Mesendoderm (in vitro differentiated cells): ENCODE measurements at regions not wholly inside any gene's neighbourhood (a gene's known extent, or its start where the extent isn't known, plus 50 kb on each side); places are given as distances from the start of the nearest gene placed in this dataset.
A peak's percentile ranks its signal among the peaks of the same experiment; 100 is the strongest.

Experiments used
- DNase-seq: peaks from one replicate; pipeline ENCODE4 v3.0.0; 2013
- H2AK5ac ChIP-seq: 2 replicates; pipeline ENCODE4 v1.6.1; 2013; ENCODE audit warnings: low read length, inconsistent platforms
- H2BK120ac ChIP-seq: 2 replicates; pipeline ENCODE4 v1.6.1; 2013; ENCODE audit warnings: low read depth, mild to moderate bottlenecking, low read length, moderate library complexity, mixed read lengths
- H2BK15ac ChIP-seq: replicated peaks from 2 replicates; pipeline ENCODE4 v1.6.1; 2013; ENCODE audit warnings: low read depth, mild to moderate bottlenecking, moderate library complexity
- H2BK5ac ChIP-seq: 2 replicates; pipeline ENCODE4 v1.6.1; 2013; ENCODE audit warnings: low read length, inconsistent platforms
- H3K18ac ChIP-seq: 2 replicates; pipeline ENCODE4 v1.6.1; 2013; ENCODE audit warnings: mild to moderate bottlenecking, low read length, mixed read lengths
- H3K23ac ChIP-seq: one replicate; pipeline ENCODE4 v1.6.1; 2013; ENCODE audit warnings: low read length
- H3K27ac ChIP-seq: 2 replicates; pipeline ENCODE4 v1.5.1; 2013; ENCODE audit warnings: low read depth, mild to moderate bottlenecking, inconsistent platforms, low read length, moderate library complexity
- H3K27me3 ChIP-seq: 2 replicates; pipeline ENCODE4 v1.6.1; 2013; ENCODE audit warnings: low read length, control low read depth, mild to moderate bottlenecking, inconsistent platforms; ENCODE audit not compliant: insufficient read depth, poor library complexity
- H3K36me3 ChIP-seq: 2 replicates; pipeline ENCODE4 v1.6.1; 2013; ENCODE audit warnings: low read length, inconsistent platforms; ENCODE audit not compliant: control insufficient read depth, insufficient read depth
- H3K4ac ChIP-seq: one replicate; pipeline ENCODE4 v1.6.1; 2013; ENCODE audit warnings: low read depth, mild to moderate bottlenecking, low read length, moderate library complexity
- H3K4me1 ChIP-seq: 2 replicates; pipeline ENCODE4 v1.6.1; 2013; ENCODE audit warnings: low read depth, low read length, inconsistent platforms; ENCODE audit not compliant: control insufficient read depth
- H3K4me2 ChIP-seq: 2 replicates; pipeline ENCODE4 v1.6.1; 2013; ENCODE audit warnings: low read length
- H3K4me3 ChIP-seq: 2 replicates; pipeline ENCODE4 v1.5.1; 2013; ENCODE audit warnings: mild to moderate bottlenecking, low read length
- H3K56ac ChIP-seq: one replicate; pipeline ENCODE4 v1.6.1; 2013; ENCODE audit warnings: low read length
- H3K79me1 ChIP-seq: 2 replicates; pipeline ENCODE4 v1.6.1; 2013; ENCODE audit warnings: low read length, inconsistent platforms
- H3K79me2 ChIP-seq: 2 replicates; pipeline ENCODE4 v1.6.1; 2013; ENCODE audit warnings: mild to moderate bottlenecking, low read length; ENCODE audit not compliant: control insufficient read depth, insufficient read depth
- H3K9ac ChIP-seq: 2 replicates; pipeline ENCODE4 v1.6.1; 2013; ENCODE audit warnings: low read length, inconsistent platforms
- H4K5ac ChIP-seq: one replicate; pipeline ENCODE4 v1.6.1; 2013; ENCODE audit warnings: low read length
- H4K8ac ChIP-seq: one replicate; pipeline ENCODE4 v1.6.1; 2013; ENCODE audit warnings: low read depth, mild to moderate bottlenecking, control low read depth, low read length, moderate library complexity
- WGBS: extraction: QIAGEN DNeasy Blood & Tissue Kit; methylation state at CpG from one replicate; pipeline ENCODE4 v1.1.7; 2013; ENCODE audit warnings: low lambda C conversion rate, missing lambda C conversion rate; ENCODE audit not compliant: insufficient coverage; ENCODE audit errors: extremely low coverage; 5-methylcytosine and 5-hydroxymethylcytosine counted together

DNA sequence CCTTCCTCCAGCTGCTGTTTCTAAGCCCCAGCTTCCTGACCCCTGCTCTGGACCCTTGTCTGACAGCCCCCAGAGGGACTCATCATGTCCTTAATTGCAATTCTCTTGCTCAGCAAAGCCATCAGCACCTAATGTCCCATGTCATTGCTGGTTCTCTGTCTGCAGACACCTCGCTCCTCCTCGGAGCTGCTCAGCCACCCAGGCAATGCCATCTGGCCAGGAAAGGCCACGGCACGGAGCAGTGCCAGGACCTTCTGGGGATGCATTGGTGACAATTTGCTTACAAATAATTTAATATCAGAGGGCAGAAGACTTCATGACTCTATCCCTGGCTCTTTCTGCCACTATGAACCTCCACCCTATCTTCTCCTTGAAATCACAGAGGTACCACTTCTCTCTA, 107.0 kb upstream of the THY1 start:
- Histone ChIP-seq H3K27me3 (no peaks in the 10 kb centered on the region), H3K27ac (no peak overlapping the region), H3K4me3 (no peak overlapping the region), H4K8ac (no peak overlapping the region), H3K79me2 (no peaks in the 10 kb centered on the region), H3K4ac (no peak overlapping the region), H3K36me3 (no peaks in the 10 kb centered on the region), H3K56ac (no peak overlapping the region), H2BK15ac (no peak overlapping the region), H2AK5ac (no peak overlapping the region), H3K9ac (no peak overlapping the region), H2BK5ac (no peak overlapping the region), H3K79me1 (no peaks in the 10 kb centered on the region), H2BK120ac (no peak overlapping the region), H3K23ac (no peak overlapping the region), H3K18ac (no peak overlapping the region), H3K4me2 (no peak overlapping the region), H3K4me1 (no peaks in the 10 kb centered on the region), H4K5ac (no peak overlapping the region)
- no CpG with 5 or more reads among the region's 4 CpGs for WGBS
- DNase-seq, result no peak

DNA sequence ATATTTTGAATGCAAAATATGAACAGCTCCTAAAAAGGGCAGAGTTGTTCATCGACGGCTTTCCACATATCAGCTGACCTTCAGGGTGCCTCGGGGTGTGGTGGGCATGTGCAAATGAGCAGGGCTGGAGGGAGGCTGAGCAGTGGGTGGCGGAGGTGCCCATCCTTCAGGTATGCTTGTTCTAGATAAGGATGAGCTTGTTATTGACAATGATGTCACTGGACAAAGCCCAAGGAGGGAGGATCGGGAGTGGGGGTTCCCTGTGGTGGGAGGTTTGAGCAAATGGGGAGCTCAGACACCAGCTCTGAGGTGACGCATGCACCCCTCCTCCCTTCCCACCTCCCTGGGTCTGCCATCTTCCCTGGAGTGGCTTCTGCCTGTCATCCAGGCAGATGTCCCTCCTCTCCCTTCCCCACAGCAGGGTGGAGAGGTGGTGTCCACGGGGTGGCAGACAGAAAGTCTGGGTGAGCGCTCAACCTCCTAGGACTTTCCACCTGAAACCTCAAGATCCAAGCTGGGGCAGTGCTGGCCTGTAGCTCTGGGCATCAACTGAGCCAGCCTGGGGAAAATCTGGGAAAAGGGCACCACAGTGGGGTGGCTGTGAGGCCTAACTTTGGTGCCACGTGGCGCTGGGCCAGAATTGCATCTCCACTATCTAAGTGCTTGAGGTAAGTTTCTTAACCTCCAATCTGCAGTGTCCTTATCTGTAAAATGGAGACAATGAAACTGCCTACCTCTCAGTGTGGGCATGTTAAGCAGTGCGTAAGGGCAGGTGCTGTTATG, 106.3 kb upstream of the THY1 start:
- H3K9ac ChIP-seq, result no peak overlapping the region
- H2BK15ac ChIP-seq, result no peak overlapping the region
- no peaks in the 10 kb centered on the region for H3K4me1 ChIP-seq
- H2BK120ac ChIP-seq, result no peak overlapping the region
- H3K4ac ChIP-seq, result no peak overlapping the region
- no peak overlapping the region for H3K56ac ChIP-seq
- H4K5ac ChIP-seq, result no peak overlapping the region
- no peak overlapping the region for H3K18ac ChIP-seq
- H3K79me1 ChIP-seq, result no peaks in the 10 kb centered on the region
- no CpG with 5 or more reads among the region's 11 CpGs for WGBS
- no peak overlapping the region for H4K8ac ChIP-seq
- no peaks in the 10 kb centered on the region for H3K27me3 ChIP-seq
- H3K36me3 ChIP-seq, result no peaks in the 10 kb centered on the region
- H3K4me2 ChIP-seq, result no peak overlapping the region
- DNase-seq, result no peak
- H3K79me2 ChIP-seq, result no peaks in the 10 kb centered on the region
- no peak overlapping the region for H3K4me3 ChIP-seq
- no peak overlapping the region for H3K27ac ChIP-seq
- H3K23ac ChIP-seq, result no peak overlapping the region
- no peak overlapping the region for H2BK5ac ChIP-seq
- peak overlapping the region; percentile 30 for H2AK5ac ChIP-seq

DNA sequence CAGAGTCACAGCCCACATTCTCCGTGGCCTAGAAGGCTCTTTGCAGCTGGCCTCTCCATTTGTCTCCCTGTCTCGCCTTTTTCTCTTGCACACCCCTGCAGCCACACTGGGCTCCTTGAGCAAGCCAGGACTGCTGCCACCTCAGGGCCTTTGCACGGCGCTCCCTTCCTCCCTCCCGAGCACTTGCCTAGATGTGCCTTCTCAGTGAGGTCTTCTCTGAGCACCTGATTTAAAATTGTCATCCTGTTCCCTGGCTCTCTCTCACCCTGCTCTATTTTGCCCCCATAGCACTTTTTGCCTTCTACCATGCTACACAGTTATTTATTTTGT, 102.9 kb upstream of the THY1 start:
- Histone ChIP-seq H3K79me2 (no peaks in the 10 kb centered on the region), H4K8ac (no peak overlapping the region), H2BK15ac (no peak overlapping the region), H3K27ac (no peak overlapping the region), H2BK5ac (no peak overlapping the region), H3K4me3 (no peak overlapping the region), H3K4me2 (no peak overlapping the region), H3K36me3 (no peaks in the 10 kb centered on the region), H2AK5ac (no peak overlapping the region), H3K27me3 (no peaks in the 10 kb centered on the region), H3K23ac (no peak overlapping the region), H3K18ac (no peak overlapping the region), H3K4ac (no peak overlapping the region), H3K56ac (no peak overlapping the region), H2BK120ac (no peak overlapping the region), H4K5ac (no peak overlapping the region), H3K9ac (no peak overlapping the region), H3K4me1 (no peaks in the 10 kb centered on the region), H3K79me1 (no peaks in the 10 kb centered on the region)
- WGBS, result no CpG with 5 or more reads among the region's 5 CpGs
- no peak for DNase-seq

DNA sequence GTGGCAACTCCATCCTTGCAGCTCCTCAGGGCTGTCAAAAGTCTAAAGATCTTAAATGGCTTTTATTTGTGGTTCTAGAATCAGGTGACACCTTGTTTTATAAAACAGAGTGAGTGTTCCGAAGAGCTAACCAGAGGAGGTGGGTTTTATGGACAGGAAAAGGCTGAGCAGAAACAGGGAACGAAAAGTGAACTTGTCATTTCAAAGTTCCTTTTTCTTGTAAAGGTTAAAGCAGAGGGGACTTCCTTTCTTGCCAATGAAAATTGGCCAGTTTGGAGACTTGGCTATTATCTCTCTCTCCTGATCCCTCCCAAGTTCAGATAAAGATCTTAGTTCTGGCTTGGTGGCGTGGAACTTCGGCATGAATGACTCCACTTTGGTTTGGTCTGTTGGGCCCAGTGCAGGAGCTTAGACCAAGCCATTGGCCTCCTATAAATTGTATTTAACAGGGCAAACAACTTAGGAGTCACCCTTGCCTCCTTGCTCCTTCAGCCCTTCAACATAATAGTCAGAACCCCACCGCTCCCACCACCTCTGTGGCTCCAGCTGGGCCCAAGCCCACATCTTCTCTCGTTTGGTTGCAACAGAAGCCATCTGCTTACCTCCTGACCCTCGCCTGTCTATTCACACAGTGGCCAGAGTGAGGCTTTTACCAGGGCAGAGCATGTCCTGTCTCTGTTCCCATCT, 102.4 kb upstream of the THY1 start:
- Histone ChIP-seq H3K79me1 (no peaks in the 10 kb centered on the region), H3K4me1 (no peaks in the 10 kb centered on the region), H2BK120ac (no peak overlapping the region), H3K9ac (no peak overlapping the region), H3K56ac (no peak overlapping the region), H2AK5ac (no peak overlapping the region), H3K4ac (no peak overlapping the region), H3K23ac (no peak overlapping the region), H3K27me3 (no peaks in the 10 kb centered on the region), H2BK15ac (no peak overlapping the region), H3K79me2 (no peaks in the 10 kb centered on the region), H3K18ac (no peak overlapping the region), H4K8ac (no peak overlapping the region), H2BK5ac (no peak overlapping the region), H3K36me3 (no peaks in the 10 kb centered on the region), H3K4me3 (no peak overlapping the region), H3K27ac (no peak overlapping the region), H4K5ac (no peak overlapping the region), H3K4me2 (no peak overlapping the region)
- no CpG with 5 or more reads among the region's 7 CpGs for WGBS
- no peak for DNase-seq

DNA sequence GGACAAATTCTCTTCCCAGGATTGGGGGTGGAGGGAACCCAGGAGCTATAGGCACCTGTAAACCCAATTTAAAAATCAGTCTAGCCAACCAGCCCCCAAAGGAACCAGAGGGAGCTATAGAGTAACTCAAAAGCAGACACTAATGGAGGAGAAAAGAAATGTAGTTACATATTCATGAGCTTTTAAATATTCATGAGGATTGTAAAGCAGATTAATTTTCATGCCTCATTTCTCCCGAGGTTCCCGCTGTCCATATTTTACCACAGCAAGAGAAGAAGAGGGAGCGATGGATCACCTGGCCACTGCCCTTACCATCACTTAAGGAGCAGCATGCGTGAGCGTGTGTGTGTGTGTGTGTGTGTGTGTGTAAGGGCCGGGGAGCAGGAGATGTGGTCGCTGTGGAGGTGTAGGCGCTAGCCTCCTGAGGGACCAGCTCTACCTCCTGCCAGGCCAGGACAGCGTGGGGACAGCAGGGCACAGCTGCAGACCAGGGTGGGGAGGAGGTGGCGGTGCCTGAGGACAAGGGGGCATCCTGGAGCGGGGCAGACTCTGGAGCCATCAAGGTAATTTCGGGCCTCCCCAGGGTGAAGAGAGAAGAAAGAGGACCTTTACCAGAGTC, 100.7 kb upstream of the THY1 start:
- Histone ChIP-seq H3K4me1 (no peaks in the 10 kb centered on the region), H2AK5ac (no peak overlapping the region), H3K79me2 (no peaks in the 10 kb centered on the region), H2BK5ac (no peak overlapping the region), H3K27ac (no peak overlapping the region), H4K8ac (no peak overlapping the region), H3K56ac (no peak overlapping the region), H3K18ac (no peak overlapping the region), H2BK15ac (no peak overlapping the region), H3K36me3 (no peaks in the 10 kb centered on the region), H4K5ac (no peak overlapping the region), H3K23ac (no peak overlapping the region), H3K4me3 (no peak overlapping the region), H3K27me3 (no peaks in the 10 kb centered on the region), H3K4ac (no peak overlapping the region), H3K79me1 (no peaks in the 10 kb centered on the region), H2BK120ac (no peak overlapping the region), H3K9ac (no peak overlapping the region), H3K4me2 (no peak overlapping the region)
- no peak for DNase-seq
- WGBS, result no CpG with 5 or more reads among the region's 12 CpGs
